Lower lobe of right lung (tissue), 2 donors: ENCODE measurements at regions not wholly inside any gene's neighbourhood (a gene's known extent, or its start where the extent isn't known, plus 50 kb on each side); places are given as distances from the start of the nearest gene placed in this dataset.

Experiments used
- ATAC-seq, 2 donors: fragments of 200-7000 bp; cut with Tn5 transposase; one replicate each; pipeline ENCODE4 v1.9.1; 2020 to 2022; ENCODE audit warnings: mild to moderate bottlenecking in 2 of 2, moderate library complexity in 2 of 2
- DNase-seq: peaks from one replicate; pipeline ENCODE4 v3.0.0-alpha.2; 2020
- H3K27ac ChIP-seq: fragments of 200-600 bp; one replicate; pipeline ENCODE4 v1.8.0; 2022
- H3K27me3 ChIP-seq: fragments of 200-600 bp; one replicate; pipeline ENCODE4 v1.8.0; 2022; ENCODE audit warnings: low read depth
- H3K36me3 ChIP-seq: fragments of 200-600 bp; one replicate; pipeline ENCODE4 v1.8.0; 2022; ENCODE audit warnings: mild to moderate bottlenecking
- H3K4me1 ChIP-seq: fragments of 200-600 bp; one replicate; pipeline ENCODE4 v1.8.0; 2022
- H3K4me3 ChIP-seq: fragments of 200-600 bp; one replicate; pipeline ENCODE4 v1.8.0; 2022; ENCODE audit warnings: mild to moderate bottlenecking
- H3K9me3 ChIP-seq: fragments of 200-600 bp; one replicate; pipeline ENCODE4 v1.8.0; 2022
- intact Hi-C: fragments of 100-400 bp; cut with DNase I; formaldehyde crosslinking; loops from one replicate; pipeline ENCODE4 v1.11.0; 2022
- TF ChIP-seq, protein P1 (sequence below): fragments of 200-600 bp; IDR thresholded peaks from one replicate; pipeline ENCODE4 v1.8.0; 2022; ENCODE audit warnings: antibody characterized with exemption, mild to moderate bottlenecking
- donor health status: DM: no; HTN: yes; CAD: no; lungs with severe emphysema.

DNA sequence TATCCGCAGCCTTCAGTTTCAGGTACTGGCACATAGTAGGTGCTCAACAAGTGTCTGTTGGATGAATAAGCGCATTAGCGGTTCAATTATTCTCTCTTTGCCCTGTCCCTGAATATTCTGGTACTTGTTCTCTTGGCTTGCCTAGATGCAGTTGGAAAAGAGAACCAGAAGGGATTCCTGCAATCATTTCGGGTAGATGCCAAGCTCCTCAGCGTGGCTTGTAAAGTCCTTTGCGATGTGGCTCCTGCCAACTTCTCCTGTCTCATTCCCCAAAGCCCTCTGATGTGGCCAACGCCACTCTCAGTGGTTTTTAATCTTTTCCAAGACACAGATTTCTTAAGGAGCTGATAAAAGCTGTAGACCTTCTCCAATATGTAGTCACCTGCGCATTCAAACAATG is 230.3 kb downstream of the SUDS3 start:
- no peaks in the 10 kb centered on the region for H3K4me1 ChIP-seq

DNA sequence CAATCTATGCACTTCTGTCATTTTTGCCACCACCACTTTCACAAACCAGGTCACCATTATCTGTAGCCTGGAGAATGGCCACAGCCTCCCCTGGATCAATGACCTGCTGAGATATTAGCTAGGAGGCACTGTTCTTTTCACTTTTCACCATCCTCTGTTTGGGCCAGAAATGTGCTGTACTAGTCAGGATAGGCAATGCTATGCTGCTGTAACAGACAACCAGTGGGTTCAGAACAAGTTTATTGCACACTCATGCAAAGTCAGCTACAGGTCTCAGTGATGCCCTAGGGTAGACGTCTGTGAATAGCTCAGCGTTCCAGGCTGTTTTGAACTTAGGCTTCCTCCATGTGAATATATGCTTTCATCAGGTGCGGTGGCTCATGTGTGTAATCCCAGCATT is 231.5 kb downstream of the SUDS3 start:
- Histone ChIP-seq H3K4me1 (no peaks in the 10 kb centered on the region), H3K27ac (no peak overlapping the region), H3K4me3 (no peak overlapping the region), H3K36me3 (no peaks in the 10 kb centered on the region), H3K27me3 (no peaks in the 10 kb centered on the region), H3K9me3 (peaks cover under 1% of the 10 kb centered on the region)
- intact Hi-C loops: no loop called here
- no peak for DNase-seq
- ATAC-seq: no peak
- TF ChIP-seq, protein P1, sequence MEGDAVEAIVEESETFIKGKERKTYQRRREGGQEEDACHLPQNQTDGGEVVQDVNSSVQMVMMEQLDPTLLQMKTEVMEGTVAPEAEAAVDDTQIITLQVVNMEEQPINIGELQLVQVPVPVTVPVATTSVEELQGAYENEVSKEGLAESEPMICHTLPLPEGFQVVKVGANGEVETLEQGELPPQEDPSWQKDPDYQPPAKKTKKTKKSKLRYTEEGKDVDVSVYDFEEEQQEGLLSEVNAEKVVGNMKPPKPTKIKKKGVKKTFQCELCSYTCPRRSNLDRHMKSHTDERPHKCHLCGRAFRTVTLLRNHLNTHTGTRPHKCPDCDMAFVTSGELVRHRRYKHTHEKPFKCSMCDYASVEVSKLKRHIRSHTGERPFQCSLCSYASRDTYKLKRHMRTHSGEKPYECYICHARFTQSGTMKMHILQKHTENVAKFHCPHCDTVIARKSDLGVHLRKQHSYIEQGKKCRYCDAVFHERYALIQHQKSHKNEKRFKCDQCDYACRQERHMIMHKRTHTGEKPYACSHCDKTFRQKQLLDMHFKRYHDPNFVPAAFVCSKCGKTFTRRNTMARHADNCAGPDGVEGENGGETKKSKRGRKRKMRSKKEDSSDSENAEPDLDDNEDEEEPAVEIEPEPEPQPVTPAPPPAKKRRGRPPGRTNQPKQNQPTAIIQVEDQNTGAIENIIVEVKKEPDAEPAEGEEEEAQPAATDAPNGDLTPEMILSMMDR: no peak

More for the DNA sequence above, 230.3 kb downstream of the SUDS3 start:
- no peaks in the 10 kb centered on the region for H3K27me3 ChIP-seq
- DNase-seq (no peak), ATAC-seq (no peak)
- intact Hi-C loops: no loop called here
- TF ChIP-seq, protein P1: no peak
- no peak overlapping the region for H3K4me3 ChIP-seq
- no peaks in the 10 kb centered on the region for H3K36me3 ChIP-seq
- H3K27ac ChIP-seq: no peak overlapping the region
- no peaks in the 10 kb centered on the region for H3K9me3 ChIP-seq

DNA sequence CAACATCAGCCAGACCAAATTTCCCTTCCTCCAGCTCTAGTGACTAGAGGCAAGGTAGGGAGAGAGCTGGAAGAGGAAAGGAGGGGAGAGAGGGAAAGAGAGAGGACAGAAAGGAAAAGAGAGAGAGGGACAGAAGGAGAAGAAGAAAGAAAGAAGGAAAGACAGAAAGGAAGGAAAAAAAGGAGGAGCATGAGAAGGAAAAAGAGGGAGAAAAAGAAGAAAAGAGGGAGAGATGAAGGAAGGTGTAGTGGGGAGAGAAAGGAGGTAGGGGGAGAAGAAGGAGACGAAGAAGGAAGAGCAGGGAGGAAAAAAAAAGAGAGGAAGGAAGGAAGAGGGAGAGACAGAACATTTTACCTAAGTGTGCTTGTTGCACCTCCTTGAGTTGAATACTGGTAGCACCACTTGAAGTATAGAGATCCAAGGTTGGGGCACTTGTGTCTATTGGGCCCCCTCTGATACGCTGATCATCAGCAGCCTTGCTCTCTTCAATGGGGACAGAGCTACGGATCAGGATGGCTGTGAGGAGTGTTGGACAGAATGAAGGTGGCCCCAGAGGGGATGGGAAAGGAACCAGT is 232.5 kb downstream of the SUDS3 start:
- no peaks in the 10 kb centered on the region for H3K27me3 ChIP-seq
- H3K27ac ChIP-seq: no peak overlapping the region
- intact Hi-C loops: no loop called here
- TF ChIP-seq, protein P1: no peak
- ATAC-seq (no peak), DNase-seq (no peak)
- H3K9me3 ChIP-seq: peaks cover 9% of the 10 kb centered on the region
- H3K4me3 ChIP-seq: no peak overlapping the region
- no peaks in the 10 kb centered on the region for H3K36me3 ChIP-seq
- H3K4me1 ChIP-seq: no peaks in the 10 kb centered on the region

DNA sequence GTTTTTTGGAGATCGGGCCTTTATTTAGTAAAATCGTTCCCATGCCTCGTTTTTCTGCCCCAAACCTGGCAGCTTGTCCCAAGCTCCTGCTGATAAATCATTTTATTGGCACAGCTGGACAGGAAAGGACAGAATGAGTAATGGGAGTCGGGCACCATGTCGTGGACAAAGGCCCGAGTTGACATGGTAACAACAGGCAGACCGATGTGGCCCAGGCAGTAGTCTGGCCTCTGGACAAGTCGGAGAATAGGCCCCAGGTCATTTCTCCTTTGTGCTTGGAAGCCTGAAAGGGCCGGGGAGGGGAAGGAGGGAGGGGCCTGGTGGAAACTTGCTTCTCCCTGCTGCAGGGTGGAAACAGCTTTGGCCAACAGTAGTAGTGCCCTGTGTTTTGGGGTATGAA is 234.9 kb downstream of the SUDS3 start:
- peaks cover 9% of the 10 kb centered on the region for H3K9me3 ChIP-seq
- H3K36me3 ChIP-seq: no peaks in the 10 kb centered on the region
- no peaks in the 10 kb centered on the region for H3K27me3 ChIP-seq
- no peak overlapping the region for H3K4me3 ChIP-seq
- intact Hi-C loops: no loop called here
- DNase-seq: no peak
- ATAC-seq: no peak
- H3K4me1 ChIP-seq: no peaks in the 10 kb centered on the region
- TF ChIP-seq, protein P1: no peak
- H3K27ac ChIP-seq: no peak overlapping the region

DNA sequence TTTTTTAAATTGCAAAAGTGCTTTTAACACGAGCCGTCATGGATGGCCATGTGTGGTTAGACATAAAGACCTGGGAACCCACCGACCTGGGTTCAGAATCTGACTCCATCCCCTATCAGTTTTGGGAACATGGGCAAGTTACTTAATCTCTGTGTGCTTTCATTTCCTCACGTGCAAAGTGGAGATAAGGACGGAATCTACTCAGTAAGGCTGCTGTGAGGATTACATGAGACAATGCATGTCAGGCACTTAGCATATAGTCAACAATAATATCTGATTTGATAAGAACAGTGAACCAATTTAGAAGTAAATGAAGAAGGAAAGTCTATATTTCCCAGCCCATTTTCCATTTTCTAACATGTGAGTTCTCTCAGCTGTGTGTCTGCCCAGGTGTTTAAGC is 235.4 kb downstream of the SUDS3 start:
- Histone ChIP-seq H3K27ac (no peak overlapping the region), H3K4me3 (no peak overlapping the region), H3K9me3 (peaks cover 9% of the 10 kb centered on the region), H3K36me3 (no peaks in the 10 kb centered on the region), H3K4me1 (no peaks in the 10 kb centered on the region), H3K27me3 (no peaks in the 10 kb centered on the region)
- DNase-seq (no peak), ATAC-seq (no peak)
- intact Hi-C loops: no loop called here
- TF ChIP-seq, protein P1: no peak
